GM12891 (cell line): ENCODE measurements at regions not wholly inside any gene's neighbourhood (a gene's known extent, or its start where the extent isn't known, plus 50 kb on each side); places are given as distances from the start of the nearest gene placed in this dataset.
A peak's percentile ranks its signal among the peaks of the same experiment; 100 is the strongest.

Experiments
- DNase-seq: peaks from one replicate; pipeline ENCODE4 v3.0.0; 2011; ENCODE audit warnings: low spot score; ENCODE audit not compliant: insufficient read length
- FAIRE-seq: peaks from 2 replicates; lab custom pipeline; 2011; peaks lifted over from hg19 to GRCh38; lab: Jason Lieb, UNC
- PAX5 ChIP-seq: IDR thresholded peaks from 2 replicates; pipeline ENCODE4 v1.6.1; 2011; ENCODE audit warnings: low read length, moderate library complexity, mild to moderate bottlenecking; ENCODE audit not compliant: insufficient read depth, severe bottlenecking
- POLR2A ChIP-seq: IDR thresholded peaks from 2 replicates; pipeline ENCODE4 v1.6.1; 2011; ENCODE audit warnings: low read depth, low read length, control low read depth
- POLR2AphosphoS5 ChIP-seq: IDR thresholded peaks from 2 replicates; pipeline ENCODE4 v1.6.1; 2011; ENCODE audit warnings: low read depth, low read length, control low read depth
- POU2F2 ChIP-seq: IDR thresholded peaks from 2 replicates; pipeline ENCODE4 v1.6.1; 2011; ENCODE audit warnings: low read depth, mild to moderate bottlenecking, control low read depth, low read length, moderate library complexity
- SPI1 ChIP-seq: IDR thresholded peaks from 2 replicates; pipeline ENCODE4 v1.6.1; 2011; ENCODE audit warnings: low read depth, low read length, control low read depth
- TAF1 ChIP-seq: IDR thresholded peaks from 2 replicates; pipeline ENCODE4 v1.6.1; 2011; ENCODE audit warnings: low read depth, low read length, control low read depth

GRCh38 chr13:23983671-23984070 is 86.4 kb upstream of the C1QTNF9B start:
- FAIRE-seq = no peak
- TF ChIP-seq TAF1 (no peak), PAX5 (no peak), POLR2A (no peak), POLR2AphosphoS5 (no peak), SPI1 (no peak), POU2F2 (no peak)
- no peak for DNase-seq

DNA sequence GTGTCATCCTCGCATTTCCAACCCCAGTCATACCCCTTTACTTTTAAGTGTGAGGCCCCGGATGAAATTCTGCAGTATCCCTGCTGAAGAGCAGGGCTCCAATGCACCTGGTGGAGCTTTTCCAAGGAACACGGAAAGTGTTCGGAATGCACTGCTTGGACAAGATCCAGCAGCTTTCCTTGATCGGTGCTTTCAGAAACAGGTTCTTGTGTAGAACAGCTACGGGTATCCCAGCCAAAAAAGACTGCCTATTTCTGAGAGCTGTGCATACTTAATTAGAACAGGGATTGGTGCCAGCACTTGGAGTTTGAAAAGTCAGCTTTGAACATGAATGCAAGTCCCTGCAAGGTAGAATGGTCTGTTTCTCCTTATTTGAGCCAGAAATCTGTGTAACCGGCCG is 87.2 kb upstream of the C1QTNF9B start:
- TF ChIP-seq POU2F2 = no peak
- FAIRE-seq (no peak), DNase-seq (no peak)

GRCh38 chr13:23985060-23985459 is 87.8 kb upstream of the C1QTNF9B start:
- FAIRE-seq (no peak), DNase-seq (no peak)
- TF ChIP-seq PAX5 (no peak), POU2F2 (no peak), TAF1 (no peak), POLR2A (no peak), SPI1 (no peak), POLR2AphosphoS5 (no peak)

GRCh38 chr13:23985839-23986238 is 88.5 kb upstream of the C1QTNF9B start:
- no peak for DNase-seq
- TF ChIP-seq TAF1 (no peak), POLR2A (no peak), POU2F2 (no peak), PAX5 (no peak), POLR2AphosphoS5 (no peak), SPI1 (no peak)
- no peak for FAIRE-seq

- DNase-seq (no peak), FAIRE-seq (no peak)
- no peak for TF ChIP-seq TAF1
- no peak for TF ChIP-seq PAX5
- TF ChIP-seq POLR2AphosphoS5 = no peak
- TF ChIP-seq POU2F2 = no peak
- no peak for TF ChIP-seq POLR2A
- no peak for TF ChIP-seq SPI1
Observed at GRCh38 chr13:23986619-23987018, 89.3 kb upstream of the C1QTNF9B start.

- no peak for DNase-seq
- no peak for TF ChIP-seq POU2F2
- no peak for TF ChIP-seq POLR2A
- no peak for TF ChIP-seq SPI1
- no peak for TF ChIP-seq POLR2AphosphoS5
- TF ChIP-seq PAX5 = no peak
- no peak for TF ChIP-seq TAF1
- no peak for FAIRE-seq
Observed at GRCh38 chr13:23987331-23987894, 90.1 kb upstream of the C1QTNF9B start.

- DNase-seq = no peak
- no peak for FAIRE-seq
- TF ChIP-seq POLR2A = no peak
- TF ChIP-seq TAF1 = no peak
- no peak for TF ChIP-seq POLR2AphosphoS5
- no peak for TF ChIP-seq SPI1
- TF ChIP-seq POU2F2 = no peak
- no peak for TF ChIP-seq PAX5
Observed at GRCh38 chr13:23988546-23989122, 91.3 kb upstream of the C1QTNF9B start.

GRCh38 chr13:23990455-23990854 is 93.2 kb upstream of the C1QTNF9B start:
- DNase-seq (no peak), FAIRE-seq (no peak)
- no peak for TF ChIP-seq SPI1
- TF ChIP-seq TAF1 = no peak
- no peak for TF ChIP-seq POLR2AphosphoS5

DNA sequence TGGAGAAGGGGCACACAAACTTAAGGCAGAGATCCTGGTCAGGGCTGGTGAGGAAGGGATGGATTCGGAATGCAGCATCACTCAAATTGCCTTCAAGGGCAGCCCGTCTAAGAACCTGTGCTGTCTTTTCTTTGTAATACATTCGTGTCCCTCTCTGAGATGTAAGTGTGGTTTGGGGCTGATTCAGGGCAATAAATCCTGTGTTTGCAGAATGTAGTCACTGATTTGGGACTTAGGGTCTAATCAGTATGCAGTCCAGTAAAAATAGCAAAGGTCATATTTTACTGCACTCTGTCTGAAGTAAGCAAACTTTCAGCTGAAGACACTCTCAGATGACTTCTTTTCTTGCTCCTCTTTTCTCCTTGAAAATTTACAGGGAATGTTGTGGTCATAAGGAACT is 93.8 kb upstream of the C1QTNF9B start:
- no peak for TF ChIP-seq POLR2A
- no peak for TF ChIP-seq POLR2AphosphoS5
- no peak for TF ChIP-seq SPI1
- TF ChIP-seq PAX5 = no peak
- TF ChIP-seq TAF1 = no peak
- no peak for TF ChIP-seq POU2F2
- DNase-seq (no peak), FAIRE-seq (no peak)

DNA sequence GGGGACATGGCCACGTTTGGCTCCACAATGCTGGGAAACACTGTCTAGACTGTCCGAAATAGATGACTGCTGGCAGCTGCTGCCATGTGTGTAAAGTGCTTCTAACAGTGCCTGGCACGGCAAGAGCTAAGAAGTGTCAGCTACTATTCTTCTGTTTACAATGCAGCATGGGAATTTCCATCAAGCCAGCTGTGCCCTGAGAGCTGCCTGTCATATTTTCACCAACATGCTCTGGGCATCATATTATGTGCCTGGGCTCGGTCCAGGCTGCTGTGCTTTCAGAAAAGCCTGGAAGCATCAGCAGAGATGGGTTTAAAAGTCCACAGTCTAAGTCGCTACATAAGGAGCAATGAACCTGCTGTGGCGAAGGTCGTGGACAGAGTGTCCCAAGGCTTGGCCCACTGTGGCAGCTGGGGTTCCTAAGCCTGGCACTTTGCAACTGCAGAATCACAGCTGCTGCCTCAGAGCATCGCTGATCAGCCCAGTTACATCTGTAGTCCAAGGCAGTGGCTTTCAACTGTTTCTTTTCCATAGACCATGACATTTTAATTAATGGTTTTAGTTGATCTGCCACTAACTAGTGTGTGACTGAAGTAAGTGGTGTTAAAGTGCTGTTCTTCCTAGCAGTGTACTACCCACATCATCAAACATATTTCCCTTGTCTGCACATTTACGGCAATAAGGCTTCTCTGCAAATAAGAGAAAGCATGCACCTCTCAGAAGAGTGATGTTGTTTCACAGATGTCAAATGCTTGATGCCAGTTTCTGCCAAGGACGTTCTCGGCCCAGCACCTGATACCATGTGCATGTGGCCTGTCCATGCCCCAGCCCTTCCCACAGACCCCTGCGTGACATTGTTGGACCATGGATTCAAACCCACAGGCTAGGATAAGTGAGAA is 95.7 kb upstream of the C1QTNF9B start:
- DNase-seq (no peak), FAIRE-seq (peak; percentile 80)
- TF ChIP-seq POU2F2 = no peak
- no peak for TF ChIP-seq TAF1
- TF ChIP-seq SPI1 = no peak
- no peak for TF ChIP-seq PAX5
- TF ChIP-seq POLR2AphosphoS5 = no peak
- TF ChIP-seq POLR2A = no peak

DNA sequence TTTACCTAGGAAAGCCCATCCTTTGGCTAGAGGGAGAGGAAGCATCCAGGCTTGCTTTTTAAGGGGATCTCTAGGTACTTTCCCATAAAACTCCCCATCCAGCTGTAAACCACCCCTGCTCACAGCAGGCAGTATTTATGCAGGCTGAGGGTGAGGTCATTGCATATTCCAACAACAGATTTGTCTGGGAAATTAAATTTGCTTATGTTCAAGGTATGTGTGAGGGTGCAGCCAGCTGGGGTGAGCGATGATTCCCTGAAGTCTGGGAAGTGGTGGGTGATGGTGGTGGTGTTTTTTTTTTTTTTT is 96.3 kb upstream of the C1QTNF9B start:
- DNase-seq (no peak), FAIRE-seq (no peak)
- TF ChIP-seq POLR2A (no peak), POU2F2 (0 out of 2 replicates have a peak, but pooled peaks have one; percentile 12)
